Fibroblast of villous mesenchyme (primary cell): ENCODE measurements at regions not wholly inside any gene's neighbourhood (a gene's known extent, or its start where the extent isn't known, plus 50 kb on each side); places are given as distances from the start of the nearest gene placed in this dataset.

ENCODE experiments used
- DNase-seq: peaks from one replicate; pipeline ENCODE4 v3.0.0-alpha.2; 2010; ENCODE audit warnings: low read depth
- H3K4me3 ChIP-seq: 2 replicates; pipeline ENCODE4 v1.5.1; 2011; ENCODE audit warnings: low read depth, mild to moderate bottlenecking, low read length
- CTCF ChIP-seq: IDR thresholded peaks from 2 replicates; pipeline ENCODE4 v1.5.1; 2012; ENCODE audit warnings: low read depth, mild to moderate bottlenecking, low read length; ENCODE audit not compliant: insufficient read depth

GRCh38 chr18:78774741-78775141, 204.9 kb upstream of the SALL3 start:
- TF ChIP-seq CTCF: no peak
- no peak for DNase-seq
- no peak overlapping the region for H3K4me3 ChIP-seq

- TF ChIP-seq CTCF: no peak
- no peak for DNase-seq
- H3K4me3 ChIP-seq: no peak overlapping the region
Measured at GRCh38 chr18:78776151-78776550, 203.5 kb upstream of the SALL3 start.

- no peak overlapping the region for H3K4me3 ChIP-seq
- TF ChIP-seq CTCF: no peak
- no peak for DNase-seq
Measured at GRCh38 chr18:78776706-78777285, 202.8 kb upstream of the SALL3 start.

GRCh38 chr18:78777992-78778391, 201.6 kb upstream of the SALL3 start:
- no peak overlapping the region for H3K4me3 ChIP-seq
- no peak for TF ChIP-seq CTCF
- no peak for DNase-seq

GRCh38 chr18:78778651-78779050, 201.0 kb upstream of the SALL3 start:
- H3K4me3 ChIP-seq: no peak overlapping the region
- TF ChIP-seq CTCF: no peak
- DNase-seq: no peak

- no peak overlapping the region for H3K4me3 ChIP-seq
- no peak for TF ChIP-seq CTCF
- DNase-seq: no peak
Measured at GRCh38 chr18:78779996-78780718, 199.5 kb upstream of the SALL3 start.
